Caco-2 (cell line): ENCODE measurements at regions not wholly inside any gene's neighbourhood (a gene's known extent, or its start where the extent isn't known, plus 50 kb on each side); places are given as distances from the start of the nearest gene placed in this dataset.
"Not testable (repeated sequence)": the region's sequence is repeated elsewhere in the genome, so short reads cannot be mapped to it uniquely, and the experiment has no call there.

Experiments
- BruUV-seq: library from RNA; stranded (reverse); fragments of 400-500 nt; replicated peaks from 2 replicates; lab custom pipeline; 2021; lab: Mats Ljungman, UMichigan
- CTCF ChIA-PET: fragments of 300-600 bp; sonication (Branson Sonifier 250); formaldehyde crosslinking; loops from one replicate; lab custom pipeline; 2022; ENCODE audit warnings: antibody characterized with exemption; lab: Charles Lee
- POLR2A ChIA-PET: fragments of 300-600 bp; sonication (Branson Sonifier 250); formaldehyde crosslinking; loops from one replicate; lab custom pipeline; 2022; ENCODE audit warnings: antibody characterized with exemption; lab: Charles Lee
- DNase-seq, 2 experiments: peaks; one replicate each; pipeline versions ENCODE4 v3.0.0 to v3.0.0-alpha.2; 2020 to 2022
- H3K27me3 ChIP-seq: replicated peaks from 2 replicates; pipeline ENCODE4 v1.6.0; 2011; ENCODE audit warnings: low read length; ENCODE audit not compliant: control insufficient read depth, insufficient read depth
- H3K36me3 ChIP-seq: 2 replicates; pipeline ENCODE4 v1.5.1; 2011; ENCODE audit warnings: low read length; ENCODE audit not compliant: control insufficient read depth, insufficient read depth
- H3K4me1 ChIP-seq: fragments of 250-450 bp; sonication (Bioruptor Pico); 2 replicates; pipeline ENCODE4 v1.5.1; 2020; ENCODE audit warnings: mild to moderate bottlenecking
- H3K4me3 ChIP-seq: 2 replicates; pipeline ENCODE4 v1.5.1; 2011; ENCODE audit warnings: low read depth, mild to moderate bottlenecking, control low read depth, low read length
- H3K9me3 ChIP-seq: fragments of 250-450 bp; sonication (Bioruptor Pico); 2 replicates; pipeline ENCODE4 v1.5.1; 2020; ENCODE audit warnings: mild to moderate bottlenecking, moderate library complexity
- H3K27ac Mint-ChIP-seq: one replicate; pipeline ENCODE4 v1.8.0; 2022; ENCODE audit warnings: mixed read lengths; ENCODE audit not compliant: unreplicated experiment
- H3K27me3 Mint-ChIP-seq: one replicate; pipeline ENCODE4 v1.8.0; 2022; ENCODE audit warnings: mixed read lengths; ENCODE audit not compliant: insufficient read depth, unreplicated experiment
- H3K36me3 Mint-ChIP-seq: one replicate; pipeline ENCODE4 v1.8.0; 2022; ENCODE audit warnings: mild to moderate bottlenecking, mixed read lengths; ENCODE audit not compliant: insufficient read depth, unreplicated experiment
- H3K4me1 Mint-ChIP-seq: one replicate; pipeline ENCODE4 v1.8.0; 2022; ENCODE audit warnings: low read depth, mixed read lengths; ENCODE audit not compliant: unreplicated experiment
- H3K4me3 Mint-ChIP-seq: one replicate; pipeline ENCODE4 v1.8.0; 2022; ENCODE audit warnings: mild to moderate bottlenecking, moderate library complexity, mixed read lengths; ENCODE audit not compliant: unreplicated experiment
- H3K9me3 Mint-ChIP-seq: one replicate; pipeline ENCODE4 v1.8.0; 2022; ENCODE audit warnings: mixed read lengths; ENCODE audit not compliant: unreplicated experiment
- intact Hi-C: fragments of 100-400 bp; cut with micrococcal nuclease; formaldehyde crosslinking; loops from one replicate; pipeline ENCODE4 v1.10.0; 2022; ENCODE audit not compliant: unreplicated experiment
- TF ChIP-seq, protein P1 (sequence below), 2 experiments: fragments of 200-600 bp in 1 of 2; IDR thresholded peaks; 1 replicate in 1 of 2; 2 replicates in 1 of 2; pipeline versions ENCODE4 v1.5.1 to v1.8.0; 2011 to 2022; ENCODE audit warnings: antibody characterized with exemption in 1 of 2, control low read depth in 1 of 2, inconsistent platforms in 1 of 2, low read depth in 1 of 2, low read length in 1 of 2, mild to moderate bottlenecking in 1 of 2, moderate library complexity in 1 of 2; ENCODE audit not compliant: insufficient read depth in 1 of 2, severe bottlenecking in 1 of 2, unreplicated experiment in 1 of 2

GRCh38 chr13:58704953-58705352 is 1073.4 kb downstream of the PCDH17 start:
- DNase-seq, result no peak
- H3K27me3 ChIP-seq, result no peaks in the 10 kb centered on the region
- H3K36me3 Mint-ChIP-seq, result no peaks in the 10 kb centered on the region
- peaks cover 24% of the 10 kb centered on the region for H3K9me3 Mint-ChIP-seq
- ChIA-PET CTCF (no interaction called here), POLR2A (no interaction called here)
- TF ChIP-seq, protein P1, sequence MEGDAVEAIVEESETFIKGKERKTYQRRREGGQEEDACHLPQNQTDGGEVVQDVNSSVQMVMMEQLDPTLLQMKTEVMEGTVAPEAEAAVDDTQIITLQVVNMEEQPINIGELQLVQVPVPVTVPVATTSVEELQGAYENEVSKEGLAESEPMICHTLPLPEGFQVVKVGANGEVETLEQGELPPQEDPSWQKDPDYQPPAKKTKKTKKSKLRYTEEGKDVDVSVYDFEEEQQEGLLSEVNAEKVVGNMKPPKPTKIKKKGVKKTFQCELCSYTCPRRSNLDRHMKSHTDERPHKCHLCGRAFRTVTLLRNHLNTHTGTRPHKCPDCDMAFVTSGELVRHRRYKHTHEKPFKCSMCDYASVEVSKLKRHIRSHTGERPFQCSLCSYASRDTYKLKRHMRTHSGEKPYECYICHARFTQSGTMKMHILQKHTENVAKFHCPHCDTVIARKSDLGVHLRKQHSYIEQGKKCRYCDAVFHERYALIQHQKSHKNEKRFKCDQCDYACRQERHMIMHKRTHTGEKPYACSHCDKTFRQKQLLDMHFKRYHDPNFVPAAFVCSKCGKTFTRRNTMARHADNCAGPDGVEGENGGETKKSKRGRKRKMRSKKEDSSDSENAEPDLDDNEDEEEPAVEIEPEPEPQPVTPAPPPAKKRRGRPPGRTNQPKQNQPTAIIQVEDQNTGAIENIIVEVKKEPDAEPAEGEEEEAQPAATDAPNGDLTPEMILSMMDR (IDR thresholded peaks at IDR 0.05; ENCODE audit: insufficient read depth in 1 of 2, low read depth in 1 of 2, low read length in 1 of 2, severe bottlenecking in 1 of 2, unreplicated experiment in 1 of 2), result no peak
- peaks cover 17% of the 10 kb centered on the region; the same call in 1 of the 2 replicates for H3K9me3 ChIP-seq
- H3K4me3 ChIP-seq, result no peak overlapping the region
- no peaks in the 10 kb centered on the region for H3K36me3 ChIP-seq
- no peaks in the 10 kb centered on the region for H3K4me1 ChIP-seq
- no peak overlapping the region for H3K27ac Mint-ChIP-seq
- H3K4me1 Mint-ChIP-seq, result no peaks in the 10 kb centered on the region
- BruUV-seq, result no TSS peak
- peaks cover 3% of the 10 kb centered on the region for H3K27me3 Mint-ChIP-seq
- intact Hi-C loops, result no loop called here
- H3K4me3 Mint-ChIP-seq, result no peak overlapping the region

- Mint-ChIP-seq H3K27me3 (peaks cover 3% of the 10 kb centered on the region), H3K36me3 (no peaks in the 10 kb centered on the region), H3K9me3 (peaks cover 28% of the 10 kb centered on the region), H3K4me3 (no peak overlapping the region), H3K4me1 (no peaks in the 10 kb centered on the region), H3K27ac (no peak overlapping the region)
- Histone ChIP-seq H3K4me3 (no peak overlapping the region), H3K27me3 (no peaks in the 10 kb centered on the region), H3K4me1 (no peaks in the 10 kb centered on the region), H3K9me3 (peaks cover 19% of the 10 kb centered on the region; the same call in 1 of the 2 replicates), H3K36me3 (no peaks in the 10 kb centered on the region)
- DNase-seq, result no peak
- intact Hi-C loops, result no loop called here
- no TSS peak for BruUV-seq
- POLR2A ChIA-PET, result no interaction called here
- CTCF ChIA-PET, result no interaction called here
- TF ChIP-seq, protein P1 (IDR thresholded peaks at IDR 0.05; ENCODE audit: insufficient read depth in 1 of 2, low read depth in 1 of 2, low read length in 1 of 2, severe bottlenecking in 1 of 2, unreplicated experiment in 1 of 2), result no peak
Measured at GRCh38 chr13:58706421-58706820, 1074.9 kb downstream of the PCDH17 start.

DNA sequence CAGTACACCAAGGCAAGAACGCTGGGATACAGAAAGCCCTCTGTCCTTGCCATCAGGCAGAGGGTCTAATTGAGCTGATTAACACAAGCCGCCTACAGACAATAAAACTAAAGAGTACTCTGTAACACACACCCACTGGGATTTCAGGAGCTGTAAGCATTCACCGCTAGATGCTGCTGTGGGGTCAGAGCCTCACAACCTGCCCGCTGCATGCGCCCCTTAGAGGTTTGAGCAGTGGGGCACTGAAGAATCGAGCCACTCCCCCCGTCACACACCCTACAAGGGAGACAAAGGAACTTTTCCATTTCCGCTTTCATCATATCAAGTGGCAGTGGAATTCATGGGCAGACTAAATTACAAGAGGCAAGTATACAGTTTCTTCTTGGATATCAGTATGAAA is 1080.6 kb downstream of the PCDH17 start:
- peaks cover 16% of the 10 kb centered on the region; the same call in 1 of the 2 replicates for H3K9me3 ChIP-seq
- ChIA-PET POLR2A (no interaction called here), CTCF (no interaction called here)
- TF ChIP-seq, protein P1 (IDR thresholded peaks at IDR 0.05; ENCODE audit: insufficient read depth in 1 of 2, low read depth in 1 of 2, low read length in 1 of 2, severe bottlenecking in 1 of 2, unreplicated experiment in 1 of 2), result no peak
- no peaks in the 10 kb centered on the region for H3K27me3 Mint-ChIP-seq
- no peaks in the 10 kb centered on the region for H3K36me3 ChIP-seq
- peaks cover 18% of the 10 kb centered on the region for H3K9me3 Mint-ChIP-seq
- H3K36me3 Mint-ChIP-seq, result no peaks in the 10 kb centered on the region
- no peaks in the 10 kb centered on the region for H3K4me1 ChIP-seq
- no peaks in the 10 kb centered on the region for H3K4me1 Mint-ChIP-seq
- BruUV-seq, result no TSS peak
- intact Hi-C loops, result no loop called here
- H3K4me3 Mint-ChIP-seq, result no peak overlapping the region
- no peaks in the 10 kb centered on the region for H3K27me3 ChIP-seq
- no peak for DNase-seq
- no peak overlapping the region for H3K27ac Mint-ChIP-seq
- no peak overlapping the region for H3K4me3 ChIP-seq

DNA sequence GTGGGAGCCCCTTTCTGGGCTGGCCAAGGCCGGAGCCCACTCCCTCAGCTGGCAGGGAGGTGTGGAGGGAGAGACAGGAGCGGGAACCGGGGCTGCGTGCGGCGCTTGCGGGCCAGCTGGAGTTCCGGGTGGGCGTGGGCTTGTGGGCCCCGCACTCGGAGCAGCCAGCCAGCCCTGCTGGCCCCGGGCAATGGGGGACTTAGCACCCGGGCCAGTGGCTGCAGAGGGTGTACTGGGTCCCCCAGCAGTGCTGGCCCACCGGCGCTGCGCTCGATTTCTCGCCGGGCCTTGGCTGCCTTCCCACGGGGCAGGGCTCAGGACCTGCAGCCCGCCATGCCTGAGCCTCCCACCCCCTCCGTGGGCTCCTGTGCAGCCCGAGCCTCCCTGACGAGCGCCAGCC is 1082.5 kb downstream of the PCDH17 start:
- H3K4me3 ChIP-seq, H3K36me3 Mint-ChIP-seq, H3K9me3 ChIP-seq, CTCF ChIA-PET, intact Hi-C loops, H3K4me1 ChIP-seq, H3K27me3 Mint-ChIP-seq, DNase-seq, H3K27ac Mint-ChIP-seq, H3K4me1 Mint-ChIP-seq, POLR2A ChIA-PET, H3K36me3 ChIP-seq, H3K4me3 Mint-ChIP-seq, BruUV-seq, H3K27me3 ChIP-seq: not testable (repeated sequence)
- peaks cover 13% of the 10 kb centered on the region for H3K9me3 Mint-ChIP-seq
